ENCODE measurements at regions not wholly inside any gene's neighbourhood (a gene's known extent, or its start where the extent isn't known, plus 50 kb on each side); places are given as distances from the start of the nearest gene placed in this dataset.

DNA sequence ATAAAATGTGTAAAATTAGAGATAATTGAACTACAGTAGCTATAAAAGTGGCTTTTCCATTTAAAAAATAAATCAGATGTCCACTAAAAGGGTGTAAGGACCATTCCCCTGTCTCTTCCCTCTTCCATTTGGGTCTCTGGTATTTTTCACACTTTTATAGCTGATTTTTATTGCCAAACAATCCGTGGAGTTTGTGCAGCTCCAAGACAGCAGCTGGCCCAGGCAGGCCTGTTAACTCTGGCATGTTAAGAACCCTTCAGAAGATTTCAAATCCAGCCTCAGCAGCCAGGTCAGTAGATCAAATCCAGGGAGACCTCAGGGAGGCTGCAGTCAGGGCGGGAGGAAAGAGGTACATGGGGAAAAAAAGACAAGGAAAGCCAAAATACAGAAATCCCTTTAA is 827.1 kb upstream of the FANCL start:
- TF ChIP-seq, protein P1, sequence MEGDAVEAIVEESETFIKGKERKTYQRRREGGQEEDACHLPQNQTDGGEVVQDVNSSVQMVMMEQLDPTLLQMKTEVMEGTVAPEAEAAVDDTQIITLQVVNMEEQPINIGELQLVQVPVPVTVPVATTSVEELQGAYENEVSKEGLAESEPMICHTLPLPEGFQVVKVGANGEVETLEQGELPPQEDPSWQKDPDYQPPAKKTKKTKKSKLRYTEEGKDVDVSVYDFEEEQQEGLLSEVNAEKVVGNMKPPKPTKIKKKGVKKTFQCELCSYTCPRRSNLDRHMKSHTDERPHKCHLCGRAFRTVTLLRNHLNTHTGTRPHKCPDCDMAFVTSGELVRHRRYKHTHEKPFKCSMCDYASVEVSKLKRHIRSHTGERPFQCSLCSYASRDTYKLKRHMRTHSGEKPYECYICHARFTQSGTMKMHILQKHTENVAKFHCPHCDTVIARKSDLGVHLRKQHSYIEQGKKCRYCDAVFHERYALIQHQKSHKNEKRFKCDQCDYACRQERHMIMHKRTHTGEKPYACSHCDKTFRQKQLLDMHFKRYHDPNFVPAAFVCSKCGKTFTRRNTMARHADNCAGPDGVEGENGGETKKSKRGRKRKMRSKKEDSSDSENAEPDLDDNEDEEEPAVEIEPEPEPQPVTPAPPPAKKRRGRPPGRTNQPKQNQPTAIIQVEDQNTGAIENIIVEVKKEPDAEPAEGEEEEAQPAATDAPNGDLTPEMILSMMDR (IDR thresholded peaks at IDR 0.05; ENCODE audit: low read depth, low read length), result no peak
- no peak for TF ChIP-seq EZH2phosphoT487 (IDR thresholded peaks at IDR 0.05; ENCODE audit: low read depth)

Measured in OCI-LY3 (cell line).